HEK293T (cell line): ENCODE measurements at regions not wholly inside any gene's neighbourhood (a gene's known extent, or its start where the extent isn't known, plus 50 kb on each side); places are given as distances from the start of the nearest gene placed in this dataset.

Experiments used
- ARNT ChIP-seq: fragments of 450-650 bp; IDR thresholded peaks from 2 replicates; pipeline ENCODE4 v1.6.1; 2017; ENCODE audit warnings: mild to moderate bottlenecking
- CTBP1 ChIP-seq: fragments of 450-650 bp; IDR thresholded peaks from 2 replicates; pipeline ENCODE4 v1.6.1; 2016; ENCODE audit warnings: borderline replicate concordance
- TF ChIP-seq, protein P1 (sequence below): fragments of 450-650 bp; IDR thresholded peaks from 2 replicates; pipeline ENCODE4 v1.6.1; 2016

DNA sequence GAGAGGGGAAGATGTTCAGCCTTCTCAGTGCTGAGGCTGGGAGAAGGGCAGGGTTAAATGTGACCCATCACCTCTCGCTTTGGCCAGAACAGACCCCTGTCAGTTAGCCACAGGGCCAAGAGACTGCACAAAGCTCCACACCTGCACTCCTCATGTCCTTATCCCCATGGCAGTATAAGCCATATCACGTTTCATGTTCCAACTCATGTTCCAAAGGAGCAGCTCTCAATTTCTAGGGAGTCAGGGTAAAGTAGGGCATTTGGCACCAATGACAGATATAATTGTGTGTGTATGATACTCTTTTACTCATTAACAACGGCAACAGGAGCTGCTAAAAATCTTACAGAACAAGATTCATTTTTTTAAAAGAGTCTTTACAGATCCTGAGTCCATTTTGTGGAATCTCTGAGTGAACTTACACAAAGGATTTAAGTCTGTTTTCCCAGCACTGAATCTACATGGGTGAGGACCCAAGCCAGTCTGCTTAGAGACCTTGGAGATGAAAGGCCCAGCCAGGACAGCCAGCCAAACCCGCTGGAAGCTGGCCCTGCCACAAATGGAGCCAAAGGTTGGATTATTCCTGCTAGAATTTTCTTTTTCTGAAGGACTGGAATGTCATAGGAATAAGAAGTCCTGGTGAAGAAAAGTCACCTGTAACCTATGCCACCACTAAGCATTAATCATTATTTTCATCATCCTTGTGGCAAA lies 129.1 kb upstream of the SMAD1 start:
- TF ChIP-seq ARNT (no peak), CTBP1 (no peak)
- TF ChIP-seq, protein P1, sequence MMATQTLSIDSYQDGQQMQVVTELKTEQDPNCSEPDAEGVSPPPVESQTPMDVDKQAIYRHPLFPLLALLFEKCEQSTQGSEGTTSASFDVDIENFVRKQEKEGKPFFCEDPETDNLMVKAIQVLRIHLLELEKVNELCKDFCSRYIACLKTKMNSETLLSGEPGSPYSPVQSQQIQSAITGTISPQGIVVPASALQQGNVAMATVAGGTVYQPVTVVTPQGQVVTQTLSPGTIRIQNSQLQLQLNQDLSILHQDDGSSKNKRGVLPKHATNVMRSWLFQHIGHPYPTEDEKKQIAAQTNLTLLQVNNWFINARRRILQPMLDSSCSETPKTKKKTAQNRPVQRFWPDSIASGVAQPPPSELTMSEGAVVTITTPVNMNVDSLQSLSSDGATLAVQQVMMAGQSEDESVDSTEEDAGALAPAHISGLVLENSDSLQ, result no peak
